D721Med (cell line): ENCODE measurements at regions not wholly inside any gene's neighbourhood (a gene's known extent, or its start where the extent isn't known, plus 50 kb on each side); places are given as distances from the start of the nearest gene placed in this dataset.

Source experiments
- DNase-seq: peaks from one replicate; pipeline ENCODE4 v3.0.0; 2011; ENCODE audit warnings: low spot score; ENCODE audit not compliant: insufficient read length
- FAIRE-seq: peaks from 2 replicates; lab custom pipeline; 2011; peaks lifted over from hg19 to GRCh38; lab: Jason Lieb, UNC
- CTCF ChIP-seq: IDR thresholded peaks from 2 replicates; pipeline ENCODE4 v1.5.1; 2012; ENCODE audit warnings: mild to moderate bottlenecking, control low read depth; ENCODE audit not compliant: insufficient read depth; ENCODE audit errors: missing control alignments

GRCh38 chr3:166248784-166249183 is 411.6 kb upstream of the BCHE start:
- FAIRE-seq, result no peak
- DNase-seq, result no peak
- TF ChIP-seq CTCF, result no peak

- DNase-seq (no peak), FAIRE-seq (no peak)
- no peak for TF ChIP-seq CTCF
These were observed 406.3 kb upstream of the BCHE start for GRCh38 chr3:166243511-166243910.

GRCh38 chr3:166223120-166223519 is 385.9 kb upstream of the BCHE start:
- DNase-seq (no peak), FAIRE-seq (no peak)
- no peak for TF ChIP-seq CTCF

- DNase-seq (no peak), FAIRE-seq (no peak)
- no peak for TF ChIP-seq CTCF
These were observed 374.2 kb upstream of the BCHE start for GRCh38 chr3:166211451-166211850.

- TF ChIP-seq CTCF, result no peak
- DNase-seq (no peak), FAIRE-seq (no peak)
These were observed 372.5 kb upstream of the BCHE start for GRCh38 chr3:166209701-166210100.

GRCh38 chr3:166205158-166205557 is 367.9 kb upstream of the BCHE start:
- no peak for DNase-seq
- TF ChIP-seq CTCF, result no peak
- FAIRE-seq, result no peak

GRCh38 chr3:166201476-166201875 is 364.3 kb upstream of the BCHE start:
- no peak for TF ChIP-seq CTCF
- no peak for FAIRE-seq
- DNase-seq, result no peak
